ENCODE measurements at regions not wholly inside any gene's neighbourhood (a gene's known extent, or its start where the extent isn't known, plus 50 kb on each side); places are given as distances from the start of the nearest gene placed in this dataset.

DNA sequence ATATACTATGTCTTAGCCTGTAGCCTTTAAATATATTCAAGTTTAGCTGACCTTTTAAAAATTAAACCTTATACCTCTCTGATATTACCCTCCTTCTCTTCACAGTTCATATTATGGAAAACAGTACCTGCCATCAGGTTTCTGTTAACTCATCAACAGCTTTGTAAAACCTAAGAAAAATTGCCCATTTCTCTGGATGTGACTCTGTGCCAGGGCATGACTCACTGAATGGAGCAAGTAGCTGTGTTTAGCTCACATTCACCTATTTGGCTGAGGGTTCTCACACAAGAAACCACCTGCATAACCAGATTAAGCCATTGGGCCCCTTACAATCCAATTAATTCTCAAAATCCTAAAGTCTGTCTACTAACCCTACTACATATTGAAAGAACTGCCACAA lies 678.8 kb upstream of the MARCKS start:
- DNase-seq (ENCODE audit: low read depth) = no peak
- H3K4me3 ChIP-seq (ENCODE audit: low read depth, low read length) = no peak overlapping the region
- TF ChIP-seq, protein P1, sequence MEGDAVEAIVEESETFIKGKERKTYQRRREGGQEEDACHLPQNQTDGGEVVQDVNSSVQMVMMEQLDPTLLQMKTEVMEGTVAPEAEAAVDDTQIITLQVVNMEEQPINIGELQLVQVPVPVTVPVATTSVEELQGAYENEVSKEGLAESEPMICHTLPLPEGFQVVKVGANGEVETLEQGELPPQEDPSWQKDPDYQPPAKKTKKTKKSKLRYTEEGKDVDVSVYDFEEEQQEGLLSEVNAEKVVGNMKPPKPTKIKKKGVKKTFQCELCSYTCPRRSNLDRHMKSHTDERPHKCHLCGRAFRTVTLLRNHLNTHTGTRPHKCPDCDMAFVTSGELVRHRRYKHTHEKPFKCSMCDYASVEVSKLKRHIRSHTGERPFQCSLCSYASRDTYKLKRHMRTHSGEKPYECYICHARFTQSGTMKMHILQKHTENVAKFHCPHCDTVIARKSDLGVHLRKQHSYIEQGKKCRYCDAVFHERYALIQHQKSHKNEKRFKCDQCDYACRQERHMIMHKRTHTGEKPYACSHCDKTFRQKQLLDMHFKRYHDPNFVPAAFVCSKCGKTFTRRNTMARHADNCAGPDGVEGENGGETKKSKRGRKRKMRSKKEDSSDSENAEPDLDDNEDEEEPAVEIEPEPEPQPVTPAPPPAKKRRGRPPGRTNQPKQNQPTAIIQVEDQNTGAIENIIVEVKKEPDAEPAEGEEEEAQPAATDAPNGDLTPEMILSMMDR (conservative IDR thresholded peaks at IDR 0.05; ENCODE audit: low read depth, low read length) = no peak

DNA sequence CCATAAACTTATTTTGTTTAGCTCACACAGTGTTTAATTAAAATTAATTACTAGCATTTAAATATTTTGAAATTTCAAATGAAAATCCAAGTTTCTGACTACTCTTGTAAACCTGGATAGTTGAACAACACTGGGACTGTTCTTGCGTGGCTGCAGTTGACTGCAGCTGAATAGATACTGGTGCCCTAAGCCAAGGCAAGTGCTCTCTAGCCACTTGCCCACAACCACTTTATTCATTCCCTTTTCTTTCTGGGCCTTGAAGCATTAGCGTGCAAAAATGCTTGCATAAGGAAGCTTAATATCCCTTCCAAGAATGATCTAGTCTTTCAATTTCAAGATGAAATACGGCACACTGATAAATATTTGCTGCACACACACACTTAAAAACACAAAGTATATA lies 676.0 kb upstream of the MARCKS start:
- H3K4me3 ChIP-seq (ENCODE audit: low read depth, low read length) = no peak overlapping the region
- TF ChIP-seq, protein P1 (conservative IDR thresholded peaks at IDR 0.05; ENCODE audit: low read depth, low read length) = no peak
- DNase-seq (ENCODE audit: low read depth) = no peak

DNA sequence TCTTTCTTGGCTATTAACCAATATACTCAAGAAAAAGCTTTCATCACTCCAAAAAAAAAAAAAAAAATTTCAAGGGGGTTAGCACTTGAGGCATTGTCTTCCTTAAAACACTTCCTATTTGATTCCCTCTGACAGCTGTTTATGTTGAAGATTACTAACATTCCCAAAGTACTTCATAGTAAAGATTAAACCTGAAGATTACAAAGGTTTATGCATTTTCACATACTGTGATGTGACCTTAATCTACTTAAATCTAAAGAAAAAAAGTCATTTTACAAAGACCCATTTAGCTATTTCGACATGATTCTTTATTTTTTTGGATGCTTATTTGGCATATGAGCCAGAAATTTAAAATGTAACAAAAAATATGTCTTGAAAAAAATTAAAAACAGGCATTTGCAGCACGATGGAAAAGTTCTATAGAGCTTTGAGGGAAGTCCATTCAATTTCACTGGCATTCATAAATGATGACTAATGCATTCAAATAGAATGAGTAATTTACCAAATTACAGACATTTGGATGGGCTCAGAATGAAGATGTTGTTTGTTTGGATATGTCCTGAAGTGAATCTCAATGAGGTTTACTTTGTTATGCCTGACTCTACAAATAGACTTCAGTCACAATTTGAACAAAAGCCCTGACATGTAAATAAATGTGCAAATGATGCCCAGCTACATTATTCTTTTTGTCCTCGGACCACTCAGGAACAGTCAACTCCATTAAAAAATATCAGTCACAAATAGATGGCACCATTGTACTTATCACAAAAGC lies 674.6 kb upstream of the MARCKS start:
- DNase-seq (ENCODE audit: low read depth) = peak; percentile 10
- no peak overlapping the region for H3K4me3 ChIP-seq (ENCODE audit: low read depth, low read length)
- TF ChIP-seq, protein P1 (conservative IDR thresholded peaks at IDR 0.05; ENCODE audit: low read depth, low read length) = no peak

DNA sequence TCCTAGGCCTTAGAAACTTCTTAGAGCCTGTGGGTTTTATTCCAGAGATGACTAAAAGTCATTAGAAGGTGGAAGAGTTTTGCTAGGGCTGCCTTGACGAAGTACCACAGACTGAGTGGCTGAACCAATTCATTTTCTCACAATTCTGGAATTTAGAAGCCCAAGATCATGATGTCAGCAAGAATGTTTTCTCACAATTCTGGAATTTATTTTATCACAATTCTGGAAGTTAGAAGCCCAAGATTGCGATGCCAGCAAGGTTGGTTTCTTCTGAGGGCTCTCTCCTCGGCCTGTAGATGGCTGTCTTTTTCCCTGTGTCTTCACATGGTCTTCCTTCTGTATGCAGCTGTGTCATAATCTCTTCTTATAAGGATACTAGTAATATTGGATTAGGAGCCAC lies 672.9 kb upstream of the MARCKS start:
- no peak for DNase-seq (ENCODE audit: low read depth)
- TF ChIP-seq, protein P1 (conservative IDR thresholded peaks at IDR 0.05; ENCODE audit: low read depth, low read length) = no peak
- H3K4me3 ChIP-seq (ENCODE audit: low read depth, low read length) = no peak overlapping the region

DNA sequence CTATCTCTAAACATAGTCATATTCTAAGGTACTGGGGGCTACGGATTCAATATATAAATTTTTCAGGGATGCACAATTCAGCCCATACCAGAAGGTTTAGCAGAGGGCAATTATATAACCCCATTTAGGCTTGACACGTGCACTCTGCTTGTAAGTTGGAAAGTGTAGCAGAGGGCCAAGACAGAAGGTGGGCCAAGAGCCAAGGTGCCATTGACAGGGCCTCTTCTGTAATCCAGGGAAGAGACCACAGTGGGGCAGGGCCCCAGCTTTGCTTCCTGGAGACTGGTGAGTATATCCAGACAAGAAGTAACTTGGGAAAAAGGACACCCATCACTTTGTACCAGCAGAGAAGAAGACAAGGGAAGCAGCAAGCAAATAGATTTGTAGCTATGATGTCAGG lies 672.4 kb upstream of the MARCKS start:
- TF ChIP-seq, protein P1 (conservative IDR thresholded peaks at IDR 0.05; ENCODE audit: low read depth, low read length) = no peak
- no peak overlapping the region for H3K4me3 ChIP-seq (ENCODE audit: low read depth, low read length)
- no peak for DNase-seq (ENCODE audit: low read depth)

DNA sequence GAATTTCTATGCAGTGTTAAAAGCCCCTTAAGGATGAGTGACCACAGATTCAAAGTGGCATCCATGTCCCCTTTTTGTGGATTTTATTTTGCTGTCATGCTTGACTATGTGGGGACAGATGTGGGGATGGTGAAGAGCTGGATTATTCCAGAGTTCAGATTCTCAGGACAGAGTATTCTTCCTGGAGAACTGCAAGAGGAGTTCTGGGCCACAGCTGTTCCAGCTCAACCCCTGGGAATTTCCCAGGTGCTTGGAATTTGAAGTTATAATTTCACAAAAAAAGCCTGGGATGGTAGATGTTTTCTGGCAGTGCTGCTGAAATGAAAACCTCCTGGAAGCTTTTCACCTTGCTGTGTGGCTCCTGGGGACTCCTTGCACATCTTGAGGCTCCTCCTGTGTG lies 671.8 kb upstream of the MARCKS start:
- no peak for DNase-seq (ENCODE audit: low read depth)
- TF ChIP-seq, protein P1 (conservative IDR thresholded peaks at IDR 0.05; ENCODE audit: low read depth, low read length) = no peak
- H3K4me3 ChIP-seq (ENCODE audit: low read depth, low read length) = no peak overlapping the region

DNA sequence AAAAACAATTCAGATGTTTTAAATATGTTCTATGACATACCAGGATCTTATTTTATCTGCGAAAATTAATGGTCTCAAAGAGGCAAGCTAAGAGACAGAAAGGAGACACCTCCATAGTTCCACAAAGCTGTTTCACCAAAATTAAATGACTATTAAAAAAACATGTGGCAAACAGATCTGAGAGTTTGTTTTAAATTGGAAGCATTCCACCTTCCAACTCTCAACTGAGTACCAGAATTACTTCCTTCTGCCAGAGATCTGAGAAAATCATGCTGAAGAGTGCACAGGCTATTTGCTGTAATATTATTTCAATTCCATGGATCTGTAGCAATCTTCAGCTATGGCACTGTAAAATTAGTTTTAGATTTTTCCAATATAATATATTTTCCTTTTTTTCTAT lies 669.5 kb upstream of the MARCKS start:
- no peak for DNase-seq (ENCODE audit: low read depth)
- no peak overlapping the region for H3K4me3 ChIP-seq (ENCODE audit: low read depth, low read length)
- TF ChIP-seq, protein P1 (conservative IDR thresholded peaks at IDR 0.05; ENCODE audit: low read depth, low read length) = no peak
